BLaER1 (cell line): ENCODE measurements at regions not wholly inside any gene's neighbourhood (a gene's known extent, or its start where the extent isn't known, plus 50 kb on each side); places are given as distances from the start of the nearest gene placed in this dataset.
"Not testable (repeated sequence)": the region's sequence is repeated elsewhere in the genome, so short reads cannot be mapped to it uniquely, and the experiment has no call there.

Experiments
- H3K27ac ChIP-seq: shearing (Covaris generic); formaldehyde crosslinking; 2 replicates; pipeline ENCODE4 v1.8.1; 2022
- H3K27me3 ChIP-seq: shearing (Covaris generic); formaldehyde crosslinking; 2 replicates; pipeline ENCODE4 v1.8.1; 2022
- H3K36me3 ChIP-seq: shearing (Covaris generic); formaldehyde crosslinking; 2 replicates; pipeline ENCODE4 v1.8.1; 2022
- H3K4me1 ChIP-seq: shearing (Covaris generic); formaldehyde crosslinking; 2 replicates; pipeline ENCODE4 v1.8.1; 2022
- H3K4me2 ChIP-seq: shearing (Covaris generic); formaldehyde crosslinking; 2 replicates; pipeline ENCODE4 v1.8.1; 2022
- H3K4me3 ChIP-seq: shearing (Covaris generic); formaldehyde crosslinking; 2 replicates; pipeline ENCODE4 v1.8.1; 2022
- H3K9ac ChIP-seq: shearing (Covaris generic); formaldehyde crosslinking; 2 replicates; pipeline ENCODE4 v1.8.1; 2022
- H3K9me3 ChIP-seq: shearing (Covaris generic); formaldehyde crosslinking; 2 replicates; pipeline ENCODE4 v1.8.1; 2022
- H4K20me1 ChIP-seq: shearing (Covaris generic); formaldehyde crosslinking; 2 replicates; pipeline ENCODE4 v1.8.1; 2022
- Cebpa-rat ChIP-seq: shearing (Covaris generic); IDR thresholded peaks from 2 replicates; pipeline ENCODE4 v1.8.1; 2022

DNA sequence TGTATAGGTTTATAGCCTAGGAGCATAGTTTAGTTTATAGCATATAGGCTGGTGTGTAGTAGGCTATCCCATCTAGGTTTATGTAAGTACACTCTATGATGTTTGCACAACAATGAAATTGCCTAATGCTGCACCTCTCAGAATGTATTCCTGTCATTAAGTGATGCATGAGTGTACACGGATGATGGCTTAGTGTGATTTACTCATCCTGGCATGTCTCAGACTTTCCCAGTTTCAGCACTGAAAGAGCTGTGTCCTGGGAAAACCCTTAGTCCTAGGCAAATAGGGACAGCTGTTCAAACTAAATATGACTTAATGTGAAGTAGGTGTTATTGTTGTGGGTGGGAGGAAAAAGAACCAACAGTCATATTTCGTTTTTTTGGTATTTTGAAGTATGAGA is 264.9 kb upstream of the MAGEB18 start:
- H3K36me3 ChIP-seq: no peaks in the 10 kb centered on the region
- no peak for TF ChIP-seq Cebpa-rat
- no peaks in the 10 kb centered on the region for H4K20me1 ChIP-seq
- H3K4me3 ChIP-seq: no peak overlapping the region
- H3K27me3 ChIP-seq: peaks cover 87% of the 10 kb centered on the region
- no peaks in the 10 kb centered on the region for H3K4me1 ChIP-seq
- H3K4me2 ChIP-seq: no peak overlapping the region
- no peaks in the 10 kb centered on the region for H3K9me3 ChIP-seq
- H3K27ac ChIP-seq: no peak overlapping the region
- no peak overlapping the region for H3K9ac ChIP-seq

- H3K9ac ChIP-seq: no peak overlapping the region
These were observed 259.3 kb upstream of the MAGEB18 start for GRCh38 chrX:25878806-25879205.

GRCh38 chrX:25882503-25882902 is 255.6 kb upstream of the MAGEB18 start:
- not testable (repeated sequence) for H3K4me3 ChIP-seq, H4K20me1 ChIP-seq, H3K36me3 ChIP-seq, H3K4me1 ChIP-seq, H3K4me2 ChIP-seq, H3K27ac ChIP-seq, H3K9ac ChIP-seq, H3K9me3 ChIP-seq
- peaks cover 85% of the 10 kb centered on the region for H3K27me3 ChIP-seq

More at GRCh38 chrX:25878806-25879205, 259.3 kb upstream of the MAGEB18 start:
- Histone ChIP-seq H3K4me3 (no peak overlapping the region), H3K27ac (no peak overlapping the region), H3K9me3 (peaks cover 4% of the 10 kb centered on the region), H3K27me3 (peaks cover 94% of the 10 kb centered on the region), H3K4me2 (no peak overlapping the region), H3K4me1 (no peaks in the 10 kb centered on the region), H4K20me1 (no peaks in the 10 kb centered on the region; the same call in 1 of the 2 replicates), H3K36me3 (no peaks in the 10 kb centered on the region)
- no peak for TF ChIP-seq Cebpa-rat

DNA sequence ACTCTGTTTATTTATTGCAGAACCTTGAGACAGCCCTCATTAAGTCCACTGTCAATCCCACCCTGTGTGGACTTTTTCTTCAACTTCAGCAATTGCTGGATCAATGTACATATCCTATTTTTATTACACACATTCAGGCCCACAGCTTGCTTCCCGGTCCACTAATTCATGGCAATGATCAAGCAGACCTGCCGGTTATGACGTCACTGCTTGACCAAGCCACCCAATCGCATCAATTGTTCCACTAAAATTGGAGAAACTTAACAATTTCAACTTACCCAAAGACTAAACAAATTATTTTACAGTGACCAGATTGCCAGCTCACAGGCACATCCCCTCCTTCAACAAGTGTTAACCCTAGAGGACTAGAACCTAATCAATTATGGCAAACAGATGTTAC is 240.4 kb upstream of the MAGEB18 start:
- H3K4me3 ChIP-seq: no peak overlapping the region
- H3K4me2 ChIP-seq: no peak overlapping the region
- no peak overlapping the region for H3K9ac ChIP-seq
- TF ChIP-seq Cebpa-rat: no peak
- no peaks in the 10 kb centered on the region for H3K4me1 ChIP-seq
- no peaks in the 10 kb centered on the region for H3K36me3 ChIP-seq
- H4K20me1 ChIP-seq: no peaks in the 10 kb centered on the region
- peaks cover 73% of the 10 kb centered on the region for H3K27me3 ChIP-seq
- peaks cover 3% of the 10 kb centered on the region; the same call in 1 of the 2 replicates for H3K9me3 ChIP-seq
- H3K27ac ChIP-seq: no peak overlapping the region

- not testable (repeated sequence) for H3K36me3 ChIP-seq, H3K27ac ChIP-seq, H3K9me3 ChIP-seq, H3K9ac ChIP-seq, H3K4me1 ChIP-seq, H3K4me2 ChIP-seq, H4K20me1 ChIP-seq, H3K4me3 ChIP-seq
- H3K27me3 ChIP-seq: peaks cover 55% of the 10 kb centered on the region
These were observed 232.4 kb upstream of the MAGEB18 start for GRCh38 chrX:25905728-25906127.

DNA sequence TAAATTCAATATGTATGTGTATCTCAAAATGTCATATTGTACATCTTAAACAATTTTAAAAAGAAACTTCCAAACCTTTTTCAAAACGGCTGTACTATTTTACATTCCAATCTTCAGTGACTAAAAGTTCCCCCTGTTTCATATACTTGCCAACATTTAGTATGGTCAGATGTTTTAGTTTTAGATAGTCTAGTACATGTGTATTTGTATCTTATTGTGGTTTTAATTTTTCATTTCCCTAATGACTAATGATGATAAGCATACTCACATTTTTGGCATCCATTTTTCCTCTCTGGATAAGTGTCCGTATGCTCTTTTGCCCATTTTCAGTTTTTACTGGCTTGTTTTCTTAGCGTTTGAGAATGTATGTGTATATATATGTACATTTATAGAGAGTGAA is 212.2 kb upstream of the MAGEB18 start:
- Histone ChIP-seq H3K4me3 (no peak overlapping the region), H3K27me3 (peaks cover 35% of the 10 kb centered on the region), H3K9ac (no peak overlapping the region), H3K9me3 (no peaks in the 10 kb centered on the region), H3K36me3 (no peaks in the 10 kb centered on the region), H3K27ac (no peak overlapping the region), H4K20me1 (no peaks in the 10 kb centered on the region), H3K4me2 (no peak overlapping the region), H3K4me1 (no peaks in the 10 kb centered on the region)
- no peak for TF ChIP-seq Cebpa-rat

DNA sequence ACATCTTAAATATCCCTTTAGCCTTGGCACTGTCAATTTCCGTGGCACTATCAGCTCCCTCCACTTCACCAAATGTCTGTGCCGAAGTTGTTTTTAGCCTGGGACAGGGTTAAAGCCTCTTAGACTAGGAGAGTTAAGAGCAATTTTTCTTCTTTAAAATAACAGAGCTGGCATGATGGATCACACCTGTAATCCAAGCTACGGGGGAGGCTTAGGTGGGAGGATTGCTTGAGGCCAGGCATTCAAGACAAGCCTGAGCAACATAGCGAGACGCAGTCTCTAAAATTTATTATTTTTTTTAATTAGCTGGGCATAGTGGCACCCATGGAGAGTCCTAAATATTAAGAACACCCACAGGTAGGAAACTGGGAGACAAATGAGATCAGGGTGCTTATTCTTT is 209.8 kb upstream of the MAGEB18 start:
- H3K4me2 ChIP-seq: no peak overlapping the region
- no peaks in the 10 kb centered on the region for H3K4me1 ChIP-seq
- peaks cover 43% of the 10 kb centered on the region for H3K27me3 ChIP-seq
- H4K20me1 ChIP-seq: no peaks in the 10 kb centered on the region
- no peak overlapping the region for H3K4me3 ChIP-seq
- no peaks in the 10 kb centered on the region for H3K36me3 ChIP-seq
- H3K27ac ChIP-seq: no peak overlapping the region
- H3K9me3 ChIP-seq: no peaks in the 10 kb centered on the region
- TF ChIP-seq Cebpa-rat: no peak
- H3K9ac ChIP-seq: no peak overlapping the region

GRCh38 chrX:25941087-25941486 is 197.1 kb upstream of the MAGEB18 start:
- H3K27ac ChIP-seq: no peak overlapping the region
- H3K9ac ChIP-seq: no peak overlapping the region
- no peak overlapping the region for H3K4me2 ChIP-seq
- no peaks in the 10 kb centered on the region for H4K20me1 ChIP-seq
- peaks cover 27% of the 10 kb centered on the region for H3K27me3 ChIP-seq
- H3K9me3 ChIP-seq: peaks cover 2% of the 10 kb centered on the region; the same call in 1 of the 2 replicates
- no peak overlapping the region for H3K4me3 ChIP-seq
- H3K36me3 ChIP-seq: no peaks in the 10 kb centered on the region
- no peaks in the 10 kb centered on the region for H3K4me1 ChIP-seq
- TF ChIP-seq Cebpa-rat: no peak

GRCh38 chrX:25941559-25942250 is 196.4 kb upstream of the MAGEB18 start:
- Histone ChIP-seq H3K27ac (no peak overlapping the region), H3K4me3 (no peak overlapping the region), H3K27me3 (peaks cover 33% of the 10 kb centered on the region), H3K36me3 (no peaks in the 10 kb centered on the region), H4K20me1 (no peaks in the 10 kb centered on the region), H3K9ac (no peak overlapping the region), H3K4me2 (no peak overlapping the region), H3K9me3 (peaks cover 7% of the 10 kb centered on the region), H3K4me1 (no peaks in the 10 kb centered on the region)
- no peak for TF ChIP-seq Cebpa-rat

GRCh38 chrX:25968920-25969319 is 169.2 kb upstream of the MAGEB18 start:
- no peak for TF ChIP-seq Cebpa-rat
- H3K27ac ChIP-seq: no peak overlapping the region
- H3K4me2 ChIP-seq: no peak overlapping the region
- H3K9me3 ChIP-seq: peaks cover 13% of the 10 kb centered on the region
- H3K4me1 ChIP-seq: no peaks in the 10 kb centered on the region
- H3K27me3 ChIP-seq: peaks cover 85% of the 10 kb centered on the region
- H4K20me1 ChIP-seq: no peaks in the 10 kb centered on the region
- no peak overlapping the region for H3K4me3 ChIP-seq
- no peak overlapping the region for H3K9ac ChIP-seq
- no peaks in the 10 kb centered on the region for H3K36me3 ChIP-seq

DNA sequence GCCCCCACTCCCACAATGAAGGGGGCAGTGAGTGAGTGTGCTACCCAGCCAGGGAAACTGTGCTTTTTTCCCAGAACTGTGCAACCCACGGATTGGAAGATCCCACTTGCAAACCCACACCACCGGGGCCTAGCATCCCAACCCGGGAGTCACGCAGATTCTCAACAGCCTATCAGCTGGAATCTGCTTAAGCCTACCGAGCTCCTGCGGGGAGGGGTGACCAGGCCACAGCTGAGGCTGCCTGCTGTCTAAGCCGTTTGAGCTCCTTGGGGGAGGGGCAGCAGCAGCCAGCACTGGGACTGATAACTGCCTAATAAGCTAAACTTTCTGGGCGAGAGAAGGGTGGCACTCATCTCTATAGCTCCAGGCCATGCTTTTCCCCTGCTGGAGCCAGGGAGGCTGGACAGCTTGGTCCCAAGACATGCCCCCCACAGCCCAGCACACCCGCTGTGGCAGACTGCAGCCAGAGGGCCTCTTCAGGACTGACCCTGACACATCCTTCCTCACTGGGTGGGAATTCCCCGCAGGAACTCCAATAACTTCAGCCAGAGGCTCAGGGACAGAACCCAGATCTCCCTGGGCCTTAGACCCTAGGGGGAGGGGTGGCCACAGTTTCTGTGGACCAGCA is 161.3 kb upstream of the MAGEB18 start:
- no peak for TF ChIP-seq Cebpa-rat
- no peak overlapping the region for H3K9ac ChIP-seq
- peaks cover 6% of the 10 kb centered on the region; the same call in 1 of the 2 replicates for H4K20me1 ChIP-seq
- H3K4me3 ChIP-seq: no peak overlapping the region
- peaks cover 68% of the 10 kb centered on the region for H3K27me3 ChIP-seq
- H3K4me1 ChIP-seq: no peaks in the 10 kb centered on the region
- no peak overlapping the region for H3K27ac ChIP-seq
- no peaks in the 10 kb centered on the region for H3K36me3 ChIP-seq
- H3K4me2 ChIP-seq: no peak overlapping the region
- peaks cover 13% of the 10 kb centered on the region for H3K9me3 ChIP-seq
